22Rv1 (cell line): ENCODE measurements at regions not wholly inside any gene's neighbourhood (a gene's known extent, or its start where the extent isn't known, plus 50 kb on each side); places are given as distances from the start of the nearest gene placed in this dataset.

Experiments used
- CTCF ChIP-seq: fragments of 450-650 bp; IDR thresholded peaks from 2 replicates; pipeline ENCODE4 v1.5.1; 2017; ENCODE audit warnings: mild to moderate bottlenecking
- ZFX ChIP-seq: fragments of 450-650 bp; IDR thresholded peaks from 2 replicates; pipeline ENCODE4 v1.6.1; 2017; ENCODE audit warnings: antibody characterized with exemption, borderline replicate concordance

GRCh38 chr9:87063246-87063645 lies 115.9 kb upstream of the GAS1 start:
- TF ChIP-seq CTCF (no peak), ZFX (no peak)
